Fibroblast of mammary gland (primary cell): ENCODE measurements at regions not wholly inside any gene's neighbourhood (a gene's known extent, or its start where the extent isn't known, plus 50 kb on each side); places are given as distances from the start of the nearest gene placed in this dataset.

ENCODE experiments used
- DNase-seq: peaks from one replicate; pipeline ENCODE4 v3.0.0-alpha.2; 2010; ENCODE audit warnings: low read depth
- H3K4me3 ChIP-seq: 2 replicates; pipeline ENCODE4 v1.5.1; 2011; ENCODE audit warnings: low read depth, mild to moderate bottlenecking, low read length, moderate library complexity; ENCODE audit not compliant: control insufficient read depth
- CTCF ChIP-seq: conservative IDR thresholded peaks from 2 replicates; pipeline ENCODE4 v1.5.1; 2011; ENCODE audit warnings: low read depth, low read length, inconsistent platforms; ENCODE audit not compliant: control insufficient read depth, insufficient read depth

GRCh38 chr3:124588036-124588435, 142.2 kb upstream of the UMPS start:
- DNase-seq: no peak
- no peak for TF ChIP-seq CTCF
- no peak overlapping the region for H3K4me3 ChIP-seq

DNA sequence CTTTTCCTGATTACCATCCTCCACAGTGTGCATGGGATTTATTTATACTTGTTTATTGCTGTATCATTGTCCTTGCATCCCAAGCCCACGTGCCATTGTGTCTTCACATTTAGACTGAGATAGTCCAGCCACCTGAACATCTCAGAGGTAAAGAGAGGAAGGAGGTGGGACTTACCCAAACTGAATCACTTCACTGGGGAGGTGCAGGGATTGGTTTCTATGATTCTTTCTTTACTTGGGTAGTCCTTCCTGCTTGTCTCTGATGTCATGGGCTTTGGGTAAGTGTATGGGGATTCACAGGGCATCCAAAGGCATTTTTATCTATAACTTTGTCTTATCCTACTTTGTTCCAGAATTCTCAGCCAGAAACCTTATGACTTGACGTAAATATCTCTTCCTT, 141.5 kb upstream of the UMPS start:
- no peak overlapping the region for H3K4me3 ChIP-seq
- no peak for TF ChIP-seq CTCF
- no peak for DNase-seq

- TF ChIP-seq CTCF: no peak
- no peak for DNase-seq
Observed at GRCh38 chr3:124591699-124592098, 138.6 kb upstream of the UMPS start.

DNA sequence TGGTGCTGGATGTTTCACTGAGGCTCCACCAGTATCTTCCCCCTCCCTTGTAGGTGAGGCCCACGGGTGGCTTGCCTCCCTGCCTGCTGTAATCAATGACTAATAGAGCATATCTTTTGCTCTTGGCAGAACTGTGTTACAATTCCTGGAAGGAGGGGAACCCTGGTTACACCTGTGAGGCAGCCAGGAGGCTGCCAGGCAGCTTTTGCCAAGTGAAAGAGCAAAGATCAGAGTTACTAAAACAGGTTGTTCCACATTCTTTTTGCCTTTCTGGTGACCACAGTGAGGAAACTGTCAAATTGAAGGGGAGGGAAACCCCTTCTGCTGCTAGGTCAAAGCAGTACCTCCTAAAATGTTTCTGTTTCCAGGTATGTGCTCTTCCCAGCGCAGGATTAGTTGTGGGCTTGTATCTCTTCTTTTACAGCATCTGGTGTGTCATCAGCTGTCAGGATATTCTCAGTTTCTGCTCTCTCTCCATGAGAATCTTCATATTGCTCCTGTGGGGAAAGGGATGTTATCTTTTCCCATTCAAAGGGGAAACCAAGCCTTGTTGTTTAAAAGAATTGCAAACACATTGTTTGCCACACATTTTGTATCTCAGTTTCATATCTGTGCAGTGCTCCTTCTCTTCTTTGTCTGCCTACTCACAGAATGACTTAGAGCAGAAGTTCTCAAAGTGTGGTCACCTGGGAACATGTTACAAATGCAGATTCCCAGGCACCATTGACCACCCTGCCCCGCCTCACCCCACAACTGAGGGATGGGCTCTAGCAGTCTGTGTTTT, 137.4 kb upstream of the UMPS start:
- TF ChIP-seq CTCF: no peak
- H3K4me3 ChIP-seq: no peak overlapping the region
- no peak for DNase-seq

More at GRCh38 chr3:124591699-124592098, 138.6 kb upstream of the UMPS start:
- H3K4me3 ChIP-seq: no peak overlapping the region

- no peak for TF ChIP-seq CTCF
- DNase-seq: no peak
- no peak overlapping the region for H3K4me3 ChIP-seq
Observed at GRCh38 chr3:124593442-124593829, 136.8 kb upstream of the UMPS start.

DNA sequence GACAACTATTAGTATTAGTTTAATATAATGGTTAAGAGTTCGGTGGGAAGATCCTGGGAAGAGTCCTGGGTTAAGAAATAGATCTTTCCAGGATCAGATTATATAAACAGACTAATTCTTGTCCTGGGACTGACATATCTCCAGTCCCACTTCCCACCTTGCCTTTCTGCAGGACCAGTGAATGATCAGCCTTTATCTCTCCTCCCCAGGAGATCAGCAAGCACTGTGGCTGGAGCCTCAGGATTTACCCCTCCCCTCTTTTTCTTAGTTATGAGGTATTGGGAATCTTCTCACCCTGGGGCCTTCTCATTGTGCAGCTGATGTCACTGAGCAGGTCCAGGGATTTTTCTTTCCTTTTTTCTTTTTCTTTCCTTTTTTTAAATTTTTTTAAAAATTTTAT, 135.7 kb upstream of the UMPS start:
- no peak overlapping the region for H3K4me3 ChIP-seq
- DNase-seq: no peak
- TF ChIP-seq CTCF: no peak

- H3K4me3 ChIP-seq: no peak overlapping the region
- TF ChIP-seq CTCF: no peak
- DNase-seq: peak; percentile 53
Observed at GRCh38 chr3:124597273-124597672, 133.0 kb upstream of the UMPS start.
